HepG2 (cell line): ENCODE measurements at regions not wholly inside any gene's neighbourhood (a gene's known extent, or its start where the extent isn't known, plus 50 kb on each side); places are given as distances from the start of the nearest gene placed in this dataset.

Experiments used
- ATM ChIP-seq: fragments of 450-650 bp; IDR thresholded peaks from 2 replicates; pipeline ENCODE4 v1.7.1; 2017; ENCODE audit warnings: mild to moderate bottlenecking, borderline replicate concordance
- KLF15 ChIP-seq: sonication (generic); formaldehyde crosslinking; IDR thresholded peaks from 2 replicates; pipeline ENCODE4 v1.8.1; 2023; ENCODE audit warnings: borderline replicate concordance, mild to moderate bottlenecking, inconsistent platforms, missing genetic modification reagents, mixed read lengths
- MYNN ChIP-seq: sonication (generic); formaldehyde crosslinking; IDR thresholded peaks from 2 replicates; pipeline ENCODE4 v1.4.0; 2020; ENCODE audit warnings: mild to moderate bottlenecking, low read depth, missing genetic modification reagents
- SMAD3 ChIP-seq: sonication (generic); formaldehyde crosslinking; IDR thresholded peaks from 2 replicates; pipeline ENCODE4 v1.4.0; 2020; ENCODE audit warnings: missing genetic modification reagents
- ZNF496 ChIP-seq: sonication (generic); formaldehyde crosslinking; IDR thresholded peaks from 2 replicates; pipeline ENCODE4 v1.8.1; 2023; ENCODE audit warnings: mild to moderate bottlenecking, moderate library complexity, missing genetic modification reagents; ENCODE audit not compliant: insufficient replicate concordance
- TF ChIP-seq, protein P1 (sequence below): sonication (generic); formaldehyde crosslinking; IDR thresholded peaks from 2 replicates; pipeline ENCODE4 v1.5.0; 2020; ENCODE audit warnings: mild to moderate bottlenecking, missing genetic modification reagents, moderate library complexity
- TF ChIP-seq, protein P2 (sequence below): sonication (generic); formaldehyde crosslinking; IDR thresholded peaks from 2 replicates; pipeline ENCODE4 v1.5.1; 2020; ENCODE audit warnings: mild to moderate bottlenecking, missing genetic modification reagents
- TF ChIP-seq, protein P3 (sequence below): sonication (generic); formaldehyde crosslinking; IDR thresholded peaks from 2 replicates; pipeline ENCODE4 v1.4.0; 2020; ENCODE audit warnings: missing genetic modification reagents

DNA sequence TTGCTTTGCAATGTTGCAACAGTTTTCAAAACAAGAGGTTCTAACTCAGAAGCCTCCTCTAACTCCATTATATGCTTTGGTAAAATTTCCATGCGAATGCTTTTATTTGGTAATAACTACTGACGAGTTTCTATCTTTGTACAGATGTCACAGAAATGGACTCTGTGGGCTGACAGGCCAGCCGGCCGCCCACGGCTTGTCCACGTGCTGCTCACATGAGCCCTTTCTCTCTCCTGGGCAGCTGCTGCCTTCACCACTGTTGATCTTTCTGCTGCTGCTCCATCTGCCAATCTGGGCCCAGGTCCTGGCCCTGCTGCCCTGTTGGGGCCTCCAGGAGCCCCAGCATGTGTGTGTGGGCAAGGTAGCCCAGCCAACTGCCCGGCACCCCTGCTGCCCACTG, 168.2 kb upstream of the TMEM132C start:
- TF ChIP-seq, protein P1, sequence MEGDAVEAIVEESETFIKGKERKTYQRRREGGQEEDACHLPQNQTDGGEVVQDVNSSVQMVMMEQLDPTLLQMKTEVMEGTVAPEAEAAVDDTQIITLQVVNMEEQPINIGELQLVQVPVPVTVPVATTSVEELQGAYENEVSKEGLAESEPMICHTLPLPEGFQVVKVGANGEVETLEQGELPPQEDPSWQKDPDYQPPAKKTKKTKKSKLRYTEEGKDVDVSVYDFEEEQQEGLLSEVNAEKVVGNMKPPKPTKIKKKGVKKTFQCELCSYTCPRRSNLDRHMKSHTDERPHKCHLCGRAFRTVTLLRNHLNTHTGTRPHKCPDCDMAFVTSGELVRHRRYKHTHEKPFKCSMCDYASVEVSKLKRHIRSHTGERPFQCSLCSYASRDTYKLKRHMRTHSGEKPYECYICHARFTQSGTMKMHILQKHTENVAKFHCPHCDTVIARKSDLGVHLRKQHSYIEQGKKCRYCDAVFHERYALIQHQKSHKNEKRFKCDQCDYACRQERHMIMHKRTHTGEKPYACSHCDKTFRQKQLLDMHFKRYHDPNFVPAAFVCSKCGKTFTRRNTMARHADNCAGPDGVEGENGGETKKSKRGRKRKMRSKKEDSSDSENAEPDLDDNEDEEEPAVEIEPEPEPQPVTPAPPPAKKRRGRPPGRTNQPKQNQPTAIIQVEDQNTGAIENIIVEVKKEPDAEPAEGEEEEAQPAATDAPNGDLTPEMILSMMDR (CRISPR knock-in tag): no peak
- TF ChIP-seq ATM (no peak), KLF15 (CRISPR knock-in tag) (no peak), SMAD3 (CRISPR knock-in tag) (no peak), MYNN (CRISPR knock-in tag) (no peak), ZNF496 (CRISPR knock-in tag) (no peak)
- TF ChIP-seq, protein P2, sequence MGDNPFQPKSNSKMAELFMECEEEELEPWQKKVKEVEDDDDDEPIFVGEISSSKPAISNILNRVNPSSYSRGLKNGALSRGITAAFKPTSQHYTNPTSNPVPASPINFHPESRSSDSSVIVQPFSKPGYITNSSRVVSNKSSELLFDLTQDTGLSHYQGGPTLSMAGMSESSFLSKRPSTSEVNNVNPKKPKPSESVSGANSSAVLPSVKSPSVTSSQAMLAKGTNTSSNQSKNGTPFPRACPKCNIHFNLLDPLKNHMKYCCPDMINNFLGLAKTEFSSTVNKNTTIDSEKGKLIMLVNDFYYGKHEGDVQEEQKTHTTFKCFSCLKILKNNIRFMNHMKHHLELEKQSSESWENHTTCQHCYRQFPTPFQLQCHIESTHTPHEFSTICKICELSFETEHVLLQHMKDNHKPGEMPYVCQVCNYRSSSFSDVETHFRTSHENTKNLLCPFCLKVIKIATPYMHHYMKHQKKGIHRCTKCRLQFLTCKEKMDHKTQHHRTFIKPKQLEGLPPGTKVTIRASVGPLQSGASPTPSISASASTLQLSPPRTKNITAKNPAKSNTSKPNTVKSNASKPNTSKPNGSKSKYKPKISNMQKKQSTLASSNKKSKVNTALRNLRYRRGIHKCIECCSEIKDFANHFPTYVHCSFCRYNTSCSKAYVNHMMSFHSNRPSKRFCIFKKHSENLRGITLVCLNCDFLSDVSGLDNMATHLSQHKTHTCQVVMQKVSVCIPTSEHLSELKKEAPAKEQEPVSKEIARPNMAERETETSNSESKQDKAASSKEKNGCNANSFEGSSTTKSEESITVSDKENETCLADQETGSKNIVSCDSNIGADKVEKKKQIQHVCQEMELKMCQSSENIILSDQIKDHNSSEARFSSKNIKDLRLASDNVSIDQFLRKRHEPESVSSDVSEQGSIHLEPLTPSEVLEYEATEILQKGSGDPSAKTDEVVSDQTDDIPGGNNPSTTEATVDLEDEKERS (CRISPR knock-in tag): no peak
- TF ChIP-seq, protein P3, sequence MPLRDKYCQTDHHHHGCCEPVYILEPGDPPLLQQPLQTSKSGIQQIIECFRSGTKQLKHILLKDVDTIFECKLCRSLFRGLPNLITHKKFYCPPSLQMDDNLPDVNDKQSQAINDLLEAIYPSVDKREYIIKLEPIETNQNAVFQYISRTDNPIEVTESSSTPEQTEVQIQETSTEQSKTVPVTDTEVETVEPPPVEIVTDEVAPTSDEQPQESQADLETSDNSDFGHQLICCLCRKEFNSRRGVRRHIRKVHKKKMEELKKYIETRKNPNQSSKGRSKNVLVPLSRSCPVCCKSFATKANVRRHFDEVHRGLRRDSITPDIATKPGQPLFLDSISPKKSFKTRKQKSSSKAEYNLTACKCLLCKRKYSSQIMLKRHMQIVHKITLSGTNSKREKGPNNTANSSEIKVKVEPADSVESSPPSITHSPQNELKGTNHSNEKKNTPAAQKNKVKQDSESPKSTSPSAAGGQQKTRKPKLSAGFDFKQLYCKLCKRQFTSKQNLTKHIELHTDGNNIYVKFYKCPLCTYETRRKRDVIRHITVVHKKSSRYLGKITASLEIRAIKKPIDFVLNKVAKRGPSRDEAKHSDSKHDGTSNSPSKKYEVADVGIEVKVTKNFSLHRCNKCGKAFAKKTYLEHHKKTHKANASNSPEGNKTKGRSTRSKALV (CRISPR knock-in tag): no peak
